ENCODE measurements at regions not wholly inside any gene's neighbourhood (a gene's known extent, or its start where the extent isn't known, plus 50 kb on each side); places are given as distances from the start of the nearest gene placed in this dataset.

- TF ChIP-seq CTCF (IDR thresholded peaks at IDR 0.05; ENCODE audit: insufficient read depth, low read length, poor library complexity, severe bottlenecking): no peak
- TF ChIP-seq EZH2phosphoT487 (conservative IDR thresholded peaks at IDR 0.05; ENCODE audit: low read length): no peak
These were observed 96.5 kb upstream of the PUDP start for GRCh38 chrX:7244405-7244804.

Data from SU-DHL-6 (cell line).